Endothelial cell of umbilical vein (primary cell): ENCODE measurements at regions not wholly inside any gene's neighbourhood (a gene's known extent, or its start where the extent isn't known, plus 50 kb on each side); places are given as distances from the start of the nearest gene placed in this dataset.

Experiments
- BruUV-seq: library from RNA; stranded (reverse); fragments of 400-500 nt; replicated peaks from 2 replicates; lab custom pipeline; 2021; lab: Mats Ljungman, UMichigan
- CTCF ChIA-PET: fragments of 300-600, 350-600 bp; sonication (Branson Sonifier 250); formaldehyde crosslinking; loops from one replicate; lab custom pipeline; 2021; ENCODE audit warnings: antibody characterized with exemption, inconsistent platforms; lab: Charles Lee
- POLR2A ChIA-PET: fragments of 300-600, 350-600 bp; sonication (Branson Sonifier 250); formaldehyde crosslinking; loops from one replicate; lab custom pipeline; 2021; ENCODE audit warnings: antibody characterized with exemption, inconsistent platforms; lab: Charles Lee
- DNase-seq: peaks from one replicate; pipeline ENCODE4 v3.0.0-alpha.2; 2011; ENCODE audit warnings: low read depth, low spot score
- FAIRE-seq: peaks from 2 replicates; lab custom pipeline; 2011; peaks lifted over from hg19 to GRCh38; lab: Jason Lieb, UNC
- H2AFZ ChIP-seq: 2 replicates; pipeline ENCODE4 v1.6.0; 2012; ENCODE audit warnings: low read depth, low read length, control low read depth, inconsistent platforms
- H3K27ac ChIP-seq: 2 replicates; pipeline ENCODE4 v1.5.1; 2011; ENCODE audit warnings: low read depth, mild to moderate bottlenecking, control low read depth, low read length, moderate library complexity; ENCODE audit not compliant: insufficient read depth
- H3K27me3 ChIP-seq, 2 experiments: 2 replicates each; pipeline versions ENCODE4 v1.6.0 to v1.6.1; 2011; ENCODE audit warnings: low read length in 2 of 2, mixed read lengths in 1 of 2; ENCODE audit not compliant: control insufficient read depth in 2 of 2, insufficient read depth in 2 of 2
- H3K36me3 ChIP-seq, 2 experiments: 2 replicates in 1 of 2; 3 replicates in 1 of 2; pipeline ENCODE4 v1.5.1; 2011; ENCODE audit warnings: low read length in 2 of 2, mild to moderate bottlenecking in 1 of 2, moderate library complexity in 1 of 2; ENCODE audit not compliant: control insufficient read depth in 2 of 2, insufficient read depth in 2 of 2; ENCODE audit errors: extremely low read depth in 1 of 2
- H3K4me1 ChIP-seq: 3 replicates; pipeline ENCODE4 v1.5.1; 2011; ENCODE audit warnings: mild to moderate bottlenecking, low read length; ENCODE audit not compliant: control insufficient read depth, insufficient read depth; ENCODE audit errors: extremely low read depth
- H3K4me2 ChIP-seq: 2 replicates; pipeline ENCODE4 v1.6.1; 2011; ENCODE audit warnings: low read length, control low read depth, mixed read lengths; ENCODE audit not compliant: insufficient read depth
- H3K4me3 ChIP-seq, 3 experiments: fragments of 200-600 bp in 1 of 3; sonication (generic), shearing (Covaris generic) in 1 of 3; replicated peaks in 1 of 3; 2 replicates each; pipeline ENCODE4 v1.5.1; 2011 to 2016; ENCODE audit warnings: control low read depth in 3 of 3, low read length in 3 of 3, mild to moderate bottlenecking in 2 of 3, inconsistent platforms in 1 of 3, low read depth in 1 of 3, moderate library complexity in 1 of 3; ENCODE audit not compliant: insufficient read depth in 1 of 3
- H3K79me2 ChIP-seq: 2 replicates; pipeline ENCODE4 v1.6.0; 2012; ENCODE audit warnings: low read length, inconsistent platforms; ENCODE audit not compliant: control insufficient read depth, insufficient read depth
- H3K9ac ChIP-seq: replicated peaks from 2 replicates; pipeline ENCODE3; 2011; ENCODE audit warnings: low read length, control low read depth; ENCODE audit not compliant: insufficient read depth; ENCODE audit errors: extremely low read depth
- H3K9me1 ChIP-seq: replicated peaks from 3 replicates; pipeline ENCODE4 v1.6.0; 2011; ENCODE audit warnings: mild to moderate bottlenecking, low read length; ENCODE audit not compliant: control insufficient read depth, insufficient read depth; ENCODE audit errors: extremely low read depth
- H3K9me3 ChIP-seq: replicated peaks from 2 replicates; pipeline ENCODE4 v1.5.1; 2012; ENCODE audit warnings: low read length, inconsistent platforms; ENCODE audit not compliant: control insufficient read depth, insufficient read depth
- H4K20me1 ChIP-seq: replicated peaks from 2 replicates; pipeline ENCODE3; 2011; ENCODE audit warnings: mild to moderate bottlenecking, low read length; ENCODE audit not compliant: control insufficient read depth, insufficient read depth; ENCODE audit errors: extremely low read depth
- CTCF ChIP-seq, 2 donors: IDR thresholded peaks; 1 replicate in 1 of 2; 2 replicates in 1 of 2; pipeline ENCODE4 v1.5.1; 2011; ENCODE audit warnings: low read length in 2 of 2, mild to moderate bottlenecking in 2 of 2, moderate library complexity in 2 of 2, control low read depth in 1 of 2, inconsistent platforms in 1 of 2, low read depth in 1 of 2; ENCODE audit not compliant: insufficient read depth in 1 of 2; ENCODE audit errors: extremely low read depth in 1 of 2
- EZH2 ChIP-seq: IDR thresholded peaks from 2 replicates; pipeline ENCODE4 v1.6.1; 2012; ENCODE audit warnings: borderline replicate concordance, low read depth, mild to moderate bottlenecking, moderate library complexity, low read length, inconsistent platforms; ENCODE audit not compliant: severe bottlenecking
- FOS ChIP-seq: IDR thresholded peaks from 2 replicates; pipeline ENCODE4 v1.6.1; 2011; ENCODE audit warnings: mild to moderate bottlenecking, low read length, moderate library complexity, borderline replicate concordance; ENCODE audit not compliant: insufficient read depth
- GATA2 ChIP-seq: IDR thresholded peaks from 2 replicates; pipeline ENCODE4 v1.7.0; 2011; ENCODE audit warnings: low read depth, mild to moderate bottlenecking, moderate library complexity, mixed read lengths, low read length; ENCODE audit not compliant: insufficient read length, insufficient read depth
- JUN ChIP-seq: IDR thresholded peaks from 2 replicates; pipeline ENCODE4 v1.6.1; 2011; ENCODE audit warnings: borderline replicate concordance, low read depth; ENCODE audit not compliant: insufficient read length, insufficient read depth
- MAX ChIP-seq: IDR thresholded peaks from 2 replicates; pipeline ENCODE4 v1.6.1; 2011; ENCODE audit not compliant: insufficient read depth, insufficient read length
- MYC ChIP-seq: IDR thresholded peaks from one replicate; pipeline ENCODE4 v1.6.1; 2011; ENCODE audit warnings: mild to moderate bottlenecking, low read depth, low read length
- POLR2A ChIP-seq: IDR thresholded peaks from 2 replicates; pipeline ENCODE4 v1.6.1; 2012; ENCODE audit warnings: low read depth, mild to moderate bottlenecking, control low read depth, low read length
- POLR2AphosphoS5 ChIP-seq: IDR thresholded peaks from 2 replicates; pipeline ENCODE4 v1.6.1; 2012; ENCODE audit warnings: low read depth, mild to moderate bottlenecking, control low read depth, low read length, moderate library complexity; ENCODE audit not compliant: insufficient read depth
- dilution Hi-C: fragments of 300-500 bp; cut with MboI; formaldehyde crosslinking; loops from one replicate; pipeline ENCODE4 v1.15.0; 2019; ENCODE audit warnings: low sequenced_read_pairs; ENCODE audit not compliant: extremely low pct_ligation_motif_present
- intact Hi-C: fragments of 100-400 bp; cut with micrococcal nuclease; formaldehyde crosslinking; loops from one replicate; pipeline ENCODE4 v1.10.0; 2022

- H3K27ac ChIP-seq = no peak overlapping the region
- no peaks in the 10 kb centered on the region for H3K4me1 ChIP-seq
- FAIRE-seq (no peak), DNase-seq (no peak)
- no peaks in the 10 kb centered on the region for H4K20me1 ChIP-seq
- CTCF ChIA-PET = interaction anchor here (0.9 kb wide), 1 partner anchor 9 kb away, joined by 3 read pairs; no protein-coding TSS in a partner anchor
- no peak overlapping the region for H3K9ac ChIP-seq
- TF ChIP-seq JUN = no peak
- TF ChIP-seq POLR2A = no peak
- no peak for TF ChIP-seq EZH2
- TF ChIP-seq MYC = no peak
- no peak for TF ChIP-seq GATA2
- TF ChIP-seq FOS = no peak
- no peak for TF ChIP-seq MAX
- no peak for TF ChIP-seq CTCF (IDR thresholded peaks at IDR 0.05; ENCODE audit: extremely low read depth in 1 of 2, insufficient read depth in 1 of 2, low read depth in 1 of 2, low read length in 2 of 2)
- TF ChIP-seq POLR2AphosphoS5 = no peak
- H3K4me3 ChIP-seq = no peak overlapping the region
- no peaks in the 10 kb centered on the region for H3K79me2 ChIP-seq
- H2AFZ ChIP-seq = no peak overlapping the region
- H3K9me3 ChIP-seq = no peaks in the 10 kb centered on the region
- no peaks in the 10 kb centered on the region for H3K27me3 ChIP-seq
- POLR2A ChIA-PET = no interaction called here
- H3K9me1 ChIP-seq = no peaks in the 10 kb centered on the region
- dilution Hi-C loops = no loop called here
- intact Hi-C loops = no loop called here
- BruUV-seq = no TSS peak
- H3K36me3 ChIP-seq = no peaks in the 10 kb centered on the region
- H3K4me2 ChIP-seq = no peak overlapping the region
Measured at GRCh38 chr7:17690030-17690429, 250.3 kb downstream of the SNX13 start.
